ENCODE measurements at regions not wholly inside any gene's neighbourhood (a gene's known extent, or its start where the extent isn't known, plus 50 kb on each side); places are given as distances from the start of the nearest gene placed in this dataset.

DNA sequence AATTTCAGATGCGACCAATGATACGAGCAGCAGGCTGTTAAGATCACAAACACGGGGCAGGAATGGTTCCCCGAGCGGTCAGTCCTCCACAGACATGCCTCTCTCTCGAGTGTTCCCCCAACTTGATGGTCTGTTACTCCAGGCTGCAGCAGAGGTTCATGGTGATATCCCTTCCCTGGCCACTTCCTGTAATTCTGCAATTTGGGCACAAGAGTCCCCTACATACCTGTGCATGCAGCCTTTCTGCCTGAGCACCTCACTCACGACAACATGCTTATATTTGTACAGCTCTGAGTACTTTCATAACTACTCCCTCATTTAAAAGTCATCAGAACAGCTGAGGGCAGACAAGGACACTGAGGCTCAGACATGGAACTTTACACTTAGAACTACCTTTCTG is 408.1 kb upstream of the NR2F2 start:
- H3K27me3 ChIP-seq = no peaks in the 10 kb centered on the region
- H3K27ac ChIP-seq = no peak overlapping the region

DNA sequence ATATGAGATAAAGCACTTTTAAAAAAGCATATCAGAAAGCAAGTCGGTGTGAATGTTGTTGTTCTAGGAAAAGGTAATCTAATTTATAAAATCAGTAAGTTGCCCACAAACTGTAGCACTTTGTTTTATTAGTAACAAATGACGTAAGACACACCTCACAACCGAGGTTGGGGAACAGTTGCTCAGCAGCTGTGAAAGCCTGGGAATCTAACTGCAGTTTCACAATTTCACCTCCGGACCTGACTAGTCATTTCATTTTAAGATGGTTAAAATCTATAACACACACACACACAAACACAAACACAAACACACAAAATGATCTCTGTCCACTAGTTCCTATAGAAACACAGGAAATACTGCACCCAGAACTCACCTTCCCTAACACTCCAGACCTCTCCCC is 406.7 kb upstream of the NR2F2 start:
- no peak overlapping the region for H3K4me3 ChIP-seq
- intact Hi-C loops (cut with DNase I) = no loop called here
- 61 to 80% methylated on average over 4 of the region's 4 CpGs for WGBS, 2 donors
- TF ChIP-seq POLR2A (IDR thresholded peaks at IDR 0.05) (no peak), EP300 (IDR thresholded peaks at IDR 0.05) (no peak), POLR2AphosphoS5 (IDR thresholded peaks at IDR 0.05) (no peak)
- TF ChIP-seq, protein P1, sequence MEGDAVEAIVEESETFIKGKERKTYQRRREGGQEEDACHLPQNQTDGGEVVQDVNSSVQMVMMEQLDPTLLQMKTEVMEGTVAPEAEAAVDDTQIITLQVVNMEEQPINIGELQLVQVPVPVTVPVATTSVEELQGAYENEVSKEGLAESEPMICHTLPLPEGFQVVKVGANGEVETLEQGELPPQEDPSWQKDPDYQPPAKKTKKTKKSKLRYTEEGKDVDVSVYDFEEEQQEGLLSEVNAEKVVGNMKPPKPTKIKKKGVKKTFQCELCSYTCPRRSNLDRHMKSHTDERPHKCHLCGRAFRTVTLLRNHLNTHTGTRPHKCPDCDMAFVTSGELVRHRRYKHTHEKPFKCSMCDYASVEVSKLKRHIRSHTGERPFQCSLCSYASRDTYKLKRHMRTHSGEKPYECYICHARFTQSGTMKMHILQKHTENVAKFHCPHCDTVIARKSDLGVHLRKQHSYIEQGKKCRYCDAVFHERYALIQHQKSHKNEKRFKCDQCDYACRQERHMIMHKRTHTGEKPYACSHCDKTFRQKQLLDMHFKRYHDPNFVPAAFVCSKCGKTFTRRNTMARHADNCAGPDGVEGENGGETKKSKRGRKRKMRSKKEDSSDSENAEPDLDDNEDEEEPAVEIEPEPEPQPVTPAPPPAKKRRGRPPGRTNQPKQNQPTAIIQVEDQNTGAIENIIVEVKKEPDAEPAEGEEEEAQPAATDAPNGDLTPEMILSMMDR (IDR thresholded peaks at IDR 0.05) = no peak
- no peaks in the 10 kb centered on the region for H3K4me1 ChIP-seq
- no peaks in the 10 kb centered on the region for H3K36me3 ChIP-seq
- H3K27me3 ChIP-seq = no peaks in the 10 kb centered on the region
- no peak overlapping the region for H3K27ac ChIP-seq
- H3K9me3 ChIP-seq = no peaks in the 10 kb centered on the region
- DNase-seq = no peak

More for the DNA sequence above, 408.1 kb upstream of the NR2F2 start:
- no peak overlapping the region for H3K4me3 ChIP-seq
- WGBS, 2 donors = 76 to 87% methylated on average over 7 of the region's 7 CpGs
- no peaks in the 10 kb centered on the region for H3K36me3 ChIP-seq
- DNase-seq = no peak
- no peaks in the 10 kb centered on the region for H3K9me3 ChIP-seq
- intact Hi-C loops (cut with DNase I) = no loop called here
- H3K4me1 ChIP-seq = no peaks in the 10 kb centered on the region
- TF ChIP-seq, protein P1 (IDR thresholded peaks at IDR 0.05) = no peak
- TF ChIP-seq EP300 (IDR thresholded peaks at IDR 0.05) (no peak), POLR2AphosphoS5 (IDR thresholded peaks at IDR 0.05) (no peak), POLR2A (IDR thresholded peaks at IDR 0.05) (no peak)

DNA sequence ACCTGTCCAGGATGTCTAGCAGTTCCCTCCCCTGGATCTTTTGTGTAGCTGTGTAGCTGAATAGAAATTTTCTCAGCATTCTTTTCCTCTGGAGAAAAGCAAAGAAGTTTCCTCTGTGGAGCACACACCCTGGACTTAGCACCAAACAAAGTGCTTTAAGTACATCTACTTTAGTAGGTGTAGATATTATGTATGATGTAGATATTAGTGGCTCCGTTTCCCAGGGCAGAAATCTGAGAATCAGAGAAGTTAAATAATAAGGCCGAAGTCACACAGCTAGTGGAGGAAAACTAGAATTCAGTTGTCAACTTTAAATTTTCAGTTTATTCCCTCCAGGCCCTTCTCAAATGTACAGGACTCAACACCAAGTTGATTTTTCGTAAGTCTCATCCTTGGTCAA is 401.7 kb upstream of the NR2F2 start:
- no peak for TF ChIP-seq POLR2A (IDR thresholded peaks at IDR 0.05)
- TF ChIP-seq EP300 (IDR thresholded peaks at IDR 0.05) = no peak
- no peak for TF ChIP-seq POLR2AphosphoS5 (IDR thresholded peaks at IDR 0.05)
- TF ChIP-seq, protein P1 (IDR thresholded peaks at IDR 0.05) = no peak
- 82 to 88% methylated on average over 3 of the region's 3 CpGs for WGBS, 2 donors
- Histone ChIP-seq H3K4me1 (no peaks in the 10 kb centered on the region), H3K9me3 (no peaks in the 10 kb centered on the region), H3K36me3 (no peaks in the 10 kb centered on the region), H3K4me3 (no peak overlapping the region), H3K27me3 (no peaks in the 10 kb centered on the region), H3K27ac (no peak overlapping the region)
- intact Hi-C loops (cut with DNase I) = no loop called here
- no peak for DNase-seq

DNA sequence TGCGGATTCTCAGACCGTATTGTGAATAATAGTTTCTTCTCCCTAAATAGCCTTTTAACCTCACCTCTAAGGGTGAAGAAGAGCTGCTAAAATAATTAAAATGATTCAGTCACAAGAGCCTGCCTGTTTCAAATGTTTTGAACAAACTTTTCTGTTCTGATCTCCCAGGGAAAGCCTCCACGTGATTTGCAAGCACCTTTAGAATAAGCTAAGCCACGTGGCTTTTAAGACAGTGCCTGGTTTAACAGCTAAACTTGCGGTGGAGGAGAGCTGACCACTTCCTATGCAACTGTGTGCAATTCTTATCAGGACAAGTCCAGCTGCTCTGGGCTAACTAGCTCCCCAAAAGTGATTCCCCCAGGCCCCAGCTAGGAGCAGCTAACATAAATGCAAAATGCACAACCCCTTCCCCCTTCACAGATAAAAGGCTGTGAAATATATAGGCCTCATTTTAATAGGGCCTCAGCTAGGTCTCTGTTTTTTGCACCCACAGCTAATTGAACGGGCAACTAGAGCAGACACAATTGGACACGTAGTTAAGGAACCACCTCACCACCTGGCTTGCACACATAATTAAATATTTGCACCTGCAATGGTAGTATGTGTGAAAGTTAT is 401.2 kb upstream of the NR2F2 start:
- no peak overlapping the region for H3K27ac ChIP-seq
- no peak for TF ChIP-seq POLR2A (IDR thresholded peaks at IDR 0.05)
- TF ChIP-seq, protein P1 (IDR thresholded peaks at IDR 0.05) = no peak
- TF ChIP-seq POLR2AphosphoS5 (IDR thresholded peaks at IDR 0.05) = no peak
- no peak for TF ChIP-seq EP300 (IDR thresholded peaks at IDR 0.05)
- no peaks in the 10 kb centered on the region for H3K4me1 ChIP-seq
- no peaks in the 10 kb centered on the region for H3K27me3 ChIP-seq
- DNase-seq = no peak
- H3K9me3 ChIP-seq = no peaks in the 10 kb centered on the region
- H3K4me3 ChIP-seq = no peak overlapping the region
- no peaks in the 10 kb centered on the region for H3K36me3 ChIP-seq
- intact Hi-C loops (cut with DNase I) = no loop called here
- 51 to 54% methylated on average over 7 of the region's 7 CpGs for WGBS, 2 donors
